ENCODE measurements at regions not wholly inside any gene's neighbourhood (a gene's known extent, or its start where the extent isn't known, plus 50 kb on each side); places are given as distances from the start of the nearest gene placed in this dataset.

DNA sequence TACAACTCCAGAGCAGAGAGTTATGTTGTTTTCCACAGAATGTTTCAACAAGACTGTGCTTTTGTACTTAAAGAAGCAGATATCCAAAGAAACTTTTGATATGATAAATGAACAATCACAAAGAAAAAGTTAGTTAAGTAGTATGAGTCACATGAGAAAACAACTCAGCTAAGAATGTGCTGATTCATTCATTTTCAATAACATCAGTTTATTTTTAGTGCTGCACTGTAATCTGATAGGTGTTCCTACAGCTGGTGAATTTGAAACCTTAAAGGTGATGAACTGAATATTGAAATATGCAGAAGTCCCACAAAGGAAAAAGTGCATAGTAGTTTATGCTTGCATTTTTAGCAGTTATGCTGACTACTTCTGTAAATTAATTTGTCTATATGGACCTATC is 180.3 kb upstream of the TENM3 start:
- TF ChIP-seq, protein P1, sequence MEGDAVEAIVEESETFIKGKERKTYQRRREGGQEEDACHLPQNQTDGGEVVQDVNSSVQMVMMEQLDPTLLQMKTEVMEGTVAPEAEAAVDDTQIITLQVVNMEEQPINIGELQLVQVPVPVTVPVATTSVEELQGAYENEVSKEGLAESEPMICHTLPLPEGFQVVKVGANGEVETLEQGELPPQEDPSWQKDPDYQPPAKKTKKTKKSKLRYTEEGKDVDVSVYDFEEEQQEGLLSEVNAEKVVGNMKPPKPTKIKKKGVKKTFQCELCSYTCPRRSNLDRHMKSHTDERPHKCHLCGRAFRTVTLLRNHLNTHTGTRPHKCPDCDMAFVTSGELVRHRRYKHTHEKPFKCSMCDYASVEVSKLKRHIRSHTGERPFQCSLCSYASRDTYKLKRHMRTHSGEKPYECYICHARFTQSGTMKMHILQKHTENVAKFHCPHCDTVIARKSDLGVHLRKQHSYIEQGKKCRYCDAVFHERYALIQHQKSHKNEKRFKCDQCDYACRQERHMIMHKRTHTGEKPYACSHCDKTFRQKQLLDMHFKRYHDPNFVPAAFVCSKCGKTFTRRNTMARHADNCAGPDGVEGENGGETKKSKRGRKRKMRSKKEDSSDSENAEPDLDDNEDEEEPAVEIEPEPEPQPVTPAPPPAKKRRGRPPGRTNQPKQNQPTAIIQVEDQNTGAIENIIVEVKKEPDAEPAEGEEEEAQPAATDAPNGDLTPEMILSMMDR (IDR thresholded peaks at IDR 0.05) = no peak
- no peak for TF ChIP-seq POLR2A (IDR thresholded peaks at IDR 0.05)
